ENCODE measurements at regions not wholly inside any gene's neighbourhood (a gene's known extent, or its start where the extent isn't known, plus 50 kb on each side); places are given as distances from the start of the nearest gene placed in this dataset.

DNA sequence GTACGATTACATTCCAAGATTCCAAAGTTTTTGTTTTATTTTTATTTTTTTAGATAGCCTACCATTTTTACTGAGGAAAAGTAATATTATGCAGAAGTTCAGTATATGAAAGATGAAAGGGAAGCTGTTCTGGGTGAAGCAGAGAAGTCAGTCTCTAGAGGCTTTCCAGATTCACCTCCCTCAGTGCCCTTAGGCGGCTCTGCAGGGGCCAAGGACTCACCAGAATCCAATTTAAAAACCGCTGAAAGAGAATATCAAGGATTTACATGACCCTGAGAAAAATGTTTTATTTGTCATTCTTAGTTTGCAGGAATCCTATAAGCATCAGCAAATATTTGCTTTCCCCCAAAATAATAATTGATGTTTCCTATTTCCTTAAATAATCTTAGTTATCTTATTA lies 1084.6 kb upstream of the ARRDC3 start:
- TF ChIP-seq, protein P1, sequence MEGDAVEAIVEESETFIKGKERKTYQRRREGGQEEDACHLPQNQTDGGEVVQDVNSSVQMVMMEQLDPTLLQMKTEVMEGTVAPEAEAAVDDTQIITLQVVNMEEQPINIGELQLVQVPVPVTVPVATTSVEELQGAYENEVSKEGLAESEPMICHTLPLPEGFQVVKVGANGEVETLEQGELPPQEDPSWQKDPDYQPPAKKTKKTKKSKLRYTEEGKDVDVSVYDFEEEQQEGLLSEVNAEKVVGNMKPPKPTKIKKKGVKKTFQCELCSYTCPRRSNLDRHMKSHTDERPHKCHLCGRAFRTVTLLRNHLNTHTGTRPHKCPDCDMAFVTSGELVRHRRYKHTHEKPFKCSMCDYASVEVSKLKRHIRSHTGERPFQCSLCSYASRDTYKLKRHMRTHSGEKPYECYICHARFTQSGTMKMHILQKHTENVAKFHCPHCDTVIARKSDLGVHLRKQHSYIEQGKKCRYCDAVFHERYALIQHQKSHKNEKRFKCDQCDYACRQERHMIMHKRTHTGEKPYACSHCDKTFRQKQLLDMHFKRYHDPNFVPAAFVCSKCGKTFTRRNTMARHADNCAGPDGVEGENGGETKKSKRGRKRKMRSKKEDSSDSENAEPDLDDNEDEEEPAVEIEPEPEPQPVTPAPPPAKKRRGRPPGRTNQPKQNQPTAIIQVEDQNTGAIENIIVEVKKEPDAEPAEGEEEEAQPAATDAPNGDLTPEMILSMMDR (IDR thresholded peaks at IDR 0.05; ENCODE audit: low read length, missing control alignments), result no peak
- no peak overlapping the region for H3K4me3 ChIP-seq (replicated peaks; ENCODE audit: low read depth, low read length)
- DNase-seq (ENCODE audit: low read depth), result no peak

DNA sequence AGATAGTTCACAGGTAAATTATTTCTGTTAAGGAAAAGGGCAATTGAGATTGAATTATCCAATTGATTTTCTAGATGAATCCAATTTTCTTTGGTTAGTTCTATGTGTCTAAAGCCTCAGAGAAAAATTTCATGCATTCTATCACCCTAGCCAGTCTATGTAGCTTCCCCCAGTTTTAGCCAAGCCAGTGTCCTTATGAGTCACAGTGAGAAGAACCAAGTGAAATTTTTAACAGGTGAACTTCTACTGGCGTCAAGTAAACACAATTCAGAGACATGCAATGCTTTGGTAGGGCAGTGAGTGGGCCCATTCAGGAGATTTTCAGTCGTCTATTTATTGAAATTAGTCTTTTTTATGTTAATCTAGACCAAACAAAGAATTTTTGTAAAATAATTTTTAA lies 1077.4 kb upstream of the ARRDC3 start:
- TF ChIP-seq, protein P1 (IDR thresholded peaks at IDR 0.05; ENCODE audit: low read length, missing control alignments), result no peak
- no peak overlapping the region for H3K4me3 ChIP-seq (replicated peaks; ENCODE audit: low read depth, low read length)

GRCh38 chr5:92459654-92460053 lies 1076.5 kb upstream of the ARRDC3 start:
- H3K4me3 ChIP-seq (replicated peaks; ENCODE audit: low read depth, low read length), result no peak overlapping the region
- TF ChIP-seq, protein P1 (IDR thresholded peaks at IDR 0.05; ENCODE audit: low read length, missing control alignments), result no peak
- DNase-seq (ENCODE audit: low read depth), result no peak

More for the DNA sequence above, 1077.4 kb upstream of the ARRDC3 start:
- no peak for DNase-seq (ENCODE audit: low read depth)

DNA sequence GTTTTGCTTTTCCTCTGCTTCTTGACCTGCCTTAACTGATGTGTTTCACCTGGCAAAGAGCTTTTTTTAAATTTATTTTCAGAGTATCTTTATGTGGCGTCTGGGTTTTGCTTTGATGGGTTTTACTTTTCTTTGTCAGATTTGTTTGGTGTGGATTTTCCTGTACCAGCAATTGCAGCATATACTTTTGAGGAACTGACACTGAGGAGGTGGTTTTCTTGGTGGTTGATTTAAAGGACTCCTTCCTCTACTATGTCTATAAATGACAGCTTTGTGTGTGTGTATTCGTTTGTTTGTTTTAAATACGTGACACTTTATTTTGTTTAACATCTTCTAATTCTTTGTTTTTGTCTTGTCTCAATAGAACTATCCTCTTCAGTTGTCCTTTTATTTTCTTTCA lies 1071.9 kb upstream of the ARRDC3 start:
- TF ChIP-seq, protein P1 (IDR thresholded peaks at IDR 0.05; ENCODE audit: low read length, missing control alignments), result no peak
- H3K4me3 ChIP-seq (replicated peaks; ENCODE audit: low read depth, low read length), result no peak overlapping the region
- no peak for DNase-seq (ENCODE audit: low read depth)

GRCh38 chr5:92444888-92445287 lies 1061.8 kb upstream of the ARRDC3 start:
- TF ChIP-seq, protein P1 (IDR thresholded peaks at IDR 0.05; ENCODE audit: low read length, missing control alignments), result no peak
- no peak overlapping the region for H3K4me3 ChIP-seq (replicated peaks; ENCODE audit: low read depth, low read length)
- DNase-seq (ENCODE audit: low read depth), result no peak

DNA sequence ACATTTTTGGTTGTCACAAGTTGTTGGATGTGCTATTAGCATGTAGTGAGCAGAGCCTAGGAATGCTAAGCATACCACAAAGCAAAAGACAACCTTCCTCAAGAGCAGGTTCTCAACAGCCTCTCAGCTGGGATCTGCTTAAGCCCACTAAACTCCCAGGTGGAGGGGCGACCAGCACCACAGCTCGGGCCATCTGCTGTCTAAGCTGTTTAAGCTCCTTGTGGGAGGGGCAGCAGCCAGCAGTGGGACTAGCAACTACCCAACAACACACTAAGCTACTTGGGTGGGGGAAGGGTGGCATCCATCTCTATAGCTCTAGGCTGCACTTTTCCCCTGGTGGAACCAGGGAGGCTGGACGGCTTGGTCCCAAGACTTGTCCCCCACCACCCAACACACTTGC lies 1052.7 kb upstream of the ARRDC3 start:
- DNase-seq (ENCODE audit: low read depth), result no peak
- TF ChIP-seq, protein P1 (IDR thresholded peaks at IDR 0.05; ENCODE audit: low read length, missing control alignments), result no peak
- H3K4me3 ChIP-seq (replicated peaks; ENCODE audit: low read depth, low read length), result no peak overlapping the region

GRCh38 chr5:92429646-92430045 lies 1046.5 kb upstream of the ARRDC3 start:
- no peak overlapping the region for H3K4me3 ChIP-seq (replicated peaks; ENCODE audit: low read depth, low read length)
- TF ChIP-seq, protein P1 (IDR thresholded peaks at IDR 0.05; ENCODE audit: low read length, missing control alignments), result no peak
- no peak for DNase-seq (ENCODE audit: low read depth)
